ENCODE measurements at regions not wholly inside any gene's neighbourhood (a gene's known extent, or its start where the extent isn't known, plus 50 kb on each side); places are given as distances from the start of the nearest gene placed in this dataset.
"Not testable (repeated sequence)": the region's sequence is repeated elsewhere in the genome, so short reads cannot be mapped to it uniquely, and the experiment has no call there.

- no peak for DNase-seq (ENCODE audit: low spot score in 2 of 2)
- Mint-ChIP-seq H3K27me3 (no peaks in the 10 kb centered on the region), H3K4me1 (no peaks in the 10 kb centered on the region), H3K36me3 (ENCODE audit: insufficient read depth) (no peaks in the 10 kb centered on the region), H3K4me3 (no peak overlapping the region), H3K9me3 (no peaks in the 10 kb centered on the region), H3K27ac (ENCODE audit: low read depth) (no peak overlapping the region)
- no peak for ATAC-seq (replicated peaks; ENCODE audit: extremely low read depth, poor library complexity, severe bottlenecking)
Observed at GRCh38 chrX:40855932-40856515, 120.7 kb upstream of the MED14 start.

GRCh38 chrX:40861952-40862554 lies 126.7 kb upstream of the MED14 start:
- H3K4me3 Mint-ChIP-seq, result not testable (repeated sequence)

GRCh38 chrX:40863260-40863659 lies 127.9 kb upstream of the MED14 start:
- not testable (repeated sequence) for H3K27me3 Mint-ChIP-seq; H3K36me3 Mint-ChIP-seq (ENCODE audit: insufficient read depth); H3K4me1 Mint-ChIP-seq; H3K4me3 Mint-ChIP-seq; ATAC-seq (replicated peaks; ENCODE audit: extremely low read depth, poor library complexity, severe bottlenecking); DNase-seq (ENCODE audit: low spot score in 2 of 2); H3K9me3 Mint-ChIP-seq; H3K27ac Mint-ChIP-seq (ENCODE audit: low read depth)

More at GRCh38 chrX:40861952-40862554, 126.7 kb upstream of the MED14 start:
- H3K27ac Mint-ChIP-seq (ENCODE audit: low read depth); DNase-seq (ENCODE audit: low spot score in 2 of 2); H3K27me3 Mint-ChIP-seq; H3K9me3 Mint-ChIP-seq; H3K4me1 Mint-ChIP-seq; H3K36me3 Mint-ChIP-seq (ENCODE audit: insufficient read depth); ATAC-seq (replicated peaks; ENCODE audit: extremely low read depth, poor library complexity, severe bottlenecking): not testable (repeated sequence)

- H3K4me3 Mint-ChIP-seq, result no peak overlapping the region
- H3K27me3 Mint-ChIP-seq, result no peaks in the 10 kb centered on the region
- DNase-seq (ENCODE audit: low spot score in 2 of 2) (no peak), ATAC-seq (replicated peaks; ENCODE audit: extremely low read depth, poor library complexity, severe bottlenecking) (no peak)
- no peaks in the 10 kb centered on the region for H3K9me3 Mint-ChIP-seq
- H3K27ac Mint-ChIP-seq (ENCODE audit: low read depth), result no peak overlapping the region
- H3K36me3 Mint-ChIP-seq (ENCODE audit: insufficient read depth), result no peaks in the 10 kb centered on the region
- no peaks in the 10 kb centered on the region for H3K4me1 Mint-ChIP-seq
Observed at GRCh38 chrX:40863671-40864070, 128.3 kb upstream of the MED14 start.

- no peak overlapping the region for H3K27ac Mint-ChIP-seq (ENCODE audit: low read depth)
- H3K4me1 Mint-ChIP-seq, result no peaks in the 10 kb centered on the region
- DNase-seq (ENCODE audit: low spot score in 2 of 2) (no peak), ATAC-seq (replicated peaks; ENCODE audit: extremely low read depth, poor library complexity, severe bottlenecking) (no peak)
- no peaks in the 10 kb centered on the region for H3K9me3 Mint-ChIP-seq
- H3K27me3 Mint-ChIP-seq, result peaks cover 8% of the 10 kb centered on the region
- no peak overlapping the region for H3K4me3 Mint-ChIP-seq
- no peaks in the 10 kb centered on the region for H3K36me3 Mint-ChIP-seq (ENCODE audit: insufficient read depth)
Observed at GRCh38 chrX:40864972-40865371, 129.6 kb upstream of the MED14 start.

- Mint-ChIP-seq H3K27ac (ENCODE audit: low read depth) (no peak overlapping the region), H3K36me3 (ENCODE audit: insufficient read depth) (no peaks in the 10 kb centered on the region), H3K27me3 (peaks cover 17% of the 10 kb centered on the region), H3K4me3 (no peak overlapping the region), H3K4me1 (peaks cover 5% of the 10 kb centered on the region), H3K9me3 (no peaks in the 10 kb centered on the region)
- DNase-seq (ENCODE audit: low spot score in 2 of 2), result no peak
- ATAC-seq (replicated peaks; ENCODE audit: extremely low read depth, poor library complexity, severe bottlenecking), result no peak
Observed at GRCh38 chrX:40866893-40867292, 131.6 kb upstream of the MED14 start.

- Mint-ChIP-seq H3K27me3 (peaks cover 17% of the 10 kb centered on the region), H3K9me3 (no peaks in the 10 kb centered on the region), H3K36me3 (ENCODE audit: insufficient read depth) (no peaks in the 10 kb centered on the region), H3K4me1 (peaks cover 5% of the 10 kb centered on the region), H3K27ac (ENCODE audit: low read depth) (no peak overlapping the region), H3K4me3 (no peak overlapping the region)
- no peak for ATAC-seq (replicated peaks; ENCODE audit: extremely low read depth, poor library complexity, severe bottlenecking)
- DNase-seq (ENCODE audit: low spot score in 2 of 2), result no peak
Observed at GRCh38 chrX:40867352-40867751, 132.0 kb upstream of the MED14 start.

GRCh38 chrX:40868868-40869267 lies 133.5 kb upstream of the MED14 start:
- H3K4me1 Mint-ChIP-seq, result peaks cover 5% of the 10 kb centered on the region
- peaks cover 17% of the 10 kb centered on the region for H3K27me3 Mint-ChIP-seq
- no peak overlapping the region for H3K27ac Mint-ChIP-seq (ENCODE audit: low read depth)
- ATAC-seq (replicated peaks; ENCODE audit: extremely low read depth, poor library complexity, severe bottlenecking) (no peak), DNase-seq (ENCODE audit: low spot score in 2 of 2) (no peak)
- no peaks in the 10 kb centered on the region for H3K36me3 Mint-ChIP-seq (ENCODE audit: insufficient read depth)
- no peaks in the 10 kb centered on the region for H3K9me3 Mint-ChIP-seq
- H3K4me3 Mint-ChIP-seq, result no peak overlapping the region

GRCh38 chrX:40870982-40871381 lies 135.6 kb upstream of the MED14 start:
- not testable (repeated sequence) for H3K4me3 Mint-ChIP-seq; H3K27ac Mint-ChIP-seq (ENCODE audit: low read depth); H3K9me3 Mint-ChIP-seq; H3K36me3 Mint-ChIP-seq (ENCODE audit: insufficient read depth); ATAC-seq (replicated peaks; ENCODE audit: extremely low read depth, poor library complexity, severe bottlenecking); DNase-seq (ENCODE audit: low spot score in 2 of 2); H3K4me1 Mint-ChIP-seq
- H3K27me3 Mint-ChIP-seq, result peaks cover 17% of the 10 kb centered on the region

- DNase-seq (ENCODE audit: low spot score in 2 of 2) (no peak), ATAC-seq (replicated peaks; ENCODE audit: extremely low read depth, poor library complexity, severe bottlenecking) (no peak)
- Mint-ChIP-seq H3K27me3 (peaks cover 17% of the 10 kb centered on the region), H3K27ac (ENCODE audit: low read depth) (no peak overlapping the region), H3K9me3 (no peaks in the 10 kb centered on the region), H3K36me3 (ENCODE audit: insufficient read depth) (no peaks in the 10 kb centered on the region), H3K4me3 (no peak overlapping the region), H3K4me1 (peaks cover 5% of the 10 kb centered on the region)
Observed at GRCh38 chrX:40871385-40872082, 136.2 kb upstream of the MED14 start.

GRCh38 chrX:40872351-40872750 lies 137.0 kb upstream of the MED14 start:
- peaks cover 17% of the 10 kb centered on the region for H3K27me3 Mint-ChIP-seq
- no peaks in the 10 kb centered on the region for H3K9me3 Mint-ChIP-seq
- no peaks in the 10 kb centered on the region for H3K36me3 Mint-ChIP-seq (ENCODE audit: insufficient read depth)
- H3K27ac Mint-ChIP-seq (ENCODE audit: low read depth), result no peak overlapping the region
- no peak overlapping the region for H3K4me3 Mint-ChIP-seq
- DNase-seq (ENCODE audit: low spot score in 2 of 2) (no peak), ATAC-seq (replicated peaks; ENCODE audit: extremely low read depth, poor library complexity, severe bottlenecking) (no peak)
- peaks cover 5% of the 10 kb centered on the region for H3K4me1 Mint-ChIP-seq

- no peak overlapping the region for H3K4me3 Mint-ChIP-seq
- ATAC-seq (replicated peaks; ENCODE audit: extremely low read depth, poor library complexity, severe bottlenecking) (no peak), DNase-seq (ENCODE audit: low spot score in 2 of 2) (no peak)
Observed at GRCh38 chrX:40875476-40875875, 140.1 kb upstream of the MED14 start.

GRCh38 chrX:40877887-40878286 lies 142.5 kb upstream of the MED14 start:
- no peak for ATAC-seq (replicated peaks; ENCODE audit: extremely low read depth, poor library complexity, severe bottlenecking)
- Mint-ChIP-seq H3K9me3 (no peaks in the 10 kb centered on the region), H3K36me3 (ENCODE audit: insufficient read depth) (no peaks in the 10 kb centered on the region), H3K4me1 (no peaks in the 10 kb centered on the region), H3K4me3 (no peak overlapping the region), H3K27ac (ENCODE audit: low read depth) (no peak overlapping the region), H3K27me3 (no peaks in the 10 kb centered on the region)
- no peak for DNase-seq (ENCODE audit: low spot score in 2 of 2)

More at GRCh38 chrX:40875476-40875875, 140.1 kb upstream of the MED14 start:
- Mint-ChIP-seq H3K36me3 (ENCODE audit: insufficient read depth) (no peaks in the 10 kb centered on the region), H3K27ac (ENCODE audit: low read depth) (no peak overlapping the region), H3K27me3 (peaks cover 9% of the 10 kb centered on the region), H3K4me1 (peaks cover 5% of the 10 kb centered on the region), H3K9me3 (no peaks in the 10 kb centered on the region)

All from central memory CD8-positive, alpha-beta T cell (primary cell).